NB4 (cell line): ENCODE measurements at regions not wholly inside any gene's neighbourhood (a gene's known extent, or its start where the extent isn't known, plus 50 kb on each side); places are given as distances from the start of the nearest gene placed in this dataset.

Experiments
- CTCF ChIP-seq: IDR thresholded peaks from one replicate; pipeline ENCODE4 v1.5.1; 2012; ENCODE audit warnings: low read depth, low read length
- MAX ChIP-seq: IDR thresholded peaks from 2 replicates; pipeline ENCODE4 v1.6.1; 2011; ENCODE audit warnings: low read depth, low read length
- MYC ChIP-seq: IDR thresholded peaks from 2 replicates; pipeline ENCODE4 v1.6.1; 2011; ENCODE audit warnings: low read depth, low read length
- POLR2A ChIP-seq: IDR thresholded peaks from 2 replicates; pipeline ENCODE4 v1.6.1; 2011; ENCODE audit warnings: mild to moderate bottlenecking; ENCODE audit not compliant: insufficient read length; ENCODE audit errors: extremely low read depth

- no peak for TF ChIP-seq POLR2A
- TF ChIP-seq CTCF, result no peak
- TF ChIP-seq MAX, result no peak
- TF ChIP-seq MYC, result no peak
These were observed 251.4 kb downstream of the SOD2 start for GRCh38 chr6:159441704-159441981.
